GM12891 (cell line): ENCODE measurements at regions not wholly inside any gene's neighbourhood (a gene's known extent, or its start where the extent isn't known, plus 50 kb on each side); places are given as distances from the start of the nearest gene placed in this dataset.

Experiments used
- POLR2A ChIP-seq: IDR thresholded peaks from 2 replicates; pipeline ENCODE4 v1.6.1; 2011; ENCODE audit warnings: low read depth, low read length, control low read depth
- POLR2AphosphoS5 ChIP-seq: IDR thresholded peaks from 2 replicates; pipeline ENCODE4 v1.6.1; 2011; ENCODE audit warnings: low read depth, low read length, control low read depth
- POU2F2 ChIP-seq: IDR thresholded peaks from 2 replicates; pipeline ENCODE4 v1.6.1; 2011; ENCODE audit warnings: low read depth, mild to moderate bottlenecking, control low read depth, low read length, moderate library complexity
- SPI1 ChIP-seq: IDR thresholded peaks from 2 replicates; pipeline ENCODE4 v1.6.1; 2011; ENCODE audit warnings: low read depth, low read length, control low read depth
- TAF1 ChIP-seq: IDR thresholded peaks from 2 replicates; pipeline ENCODE4 v1.6.1; 2011; ENCODE audit warnings: low read depth, low read length, control low read depth

DNA sequence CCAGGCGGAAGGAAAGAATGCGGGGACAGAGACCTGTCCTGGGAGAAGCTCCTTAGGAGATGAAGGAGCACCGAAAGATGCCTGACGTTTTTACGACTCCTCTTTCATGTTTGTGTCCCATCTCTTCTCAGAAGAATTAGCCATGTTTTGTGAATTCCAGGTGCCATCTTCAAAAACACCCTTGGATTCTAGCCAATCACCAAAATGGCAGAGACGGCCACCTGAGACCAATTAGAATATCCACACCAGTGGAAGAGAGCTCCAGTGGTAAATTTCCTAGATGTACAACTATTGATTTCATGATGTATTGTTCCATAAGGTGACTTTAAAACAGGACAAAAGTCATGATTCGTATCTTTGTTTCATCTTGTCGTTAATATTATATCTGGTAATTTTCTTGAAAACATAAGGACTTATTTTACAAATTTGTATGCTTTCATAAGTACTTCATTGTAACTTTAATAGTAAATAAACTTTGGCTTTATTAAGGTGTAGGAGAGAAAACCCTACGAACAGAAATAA lies 62.3 kb upstream of the NUDT4 start:
- no peak for TF ChIP-seq TAF1
- no peak for TF ChIP-seq POLR2A
- TF ChIP-seq POLR2AphosphoS5, result no peak
- TF ChIP-seq POU2F2, result no peak
- no peak for TF ChIP-seq SPI1
